ENCODE measurements at regions not wholly inside any gene's neighbourhood (a gene's known extent, or its start where the extent isn't known, plus 50 kb on each side); places are given as distances from the start of the nearest gene placed in this dataset.
"Not testable (repeated sequence)": the region's sequence is repeated elsewhere in the genome, so short reads cannot be mapped to it uniquely, and the experiment has no call there.

GRCh38 chr18:29383311-29384273 lies 1206.7 kb upstream of the CDH2 start:
- no peak for DNase-seq (ENCODE audit: low spot score)

GRCh38 chr18:29378651-29379136 lies 1201.8 kb upstream of the CDH2 start:
- no peak for DNase-seq (ENCODE audit: low spot score)

GRCh38 chr18:29377346-29377745 lies 1200.4 kb upstream of the CDH2 start:
- DNase-seq (ENCODE audit: low spot score), result no peak

- DNase-seq (ENCODE audit: low spot score), result no peak
Observed at GRCh38 chr18:29373000-29373399, 1196.1 kb upstream of the CDH2 start.

GRCh38 chr18:29361843-29362242 lies 1184.9 kb upstream of the CDH2 start:
- no peak for DNase-seq (ENCODE audit: low spot score)

- not testable (repeated sequence) for DNase-seq (ENCODE audit: low spot score)
Observed at GRCh38 chr18:29360659-29361058, 1183.7 kb upstream of the CDH2 start.

GRCh38 chr18:29359222-29359621 lies 1182.3 kb upstream of the CDH2 start:
- DNase-seq (ENCODE audit: low spot score), result not testable (repeated sequence)

GRCh38 chr18:29351171-29351570 lies 1174.2 kb upstream of the CDH2 start:
- no peak for DNase-seq (ENCODE audit: low spot score)

GRCh38 chr18:29328932-29329331 lies 1152.0 kb upstream of the CDH2 start:
- DNase-seq (ENCODE audit: low spot score), result no peak

- no peak for DNase-seq (ENCODE audit: low spot score)
Observed at GRCh38 chr18:29326214-29326613, 1149.3 kb upstream of the CDH2 start.

GRCh38 chr18:29321561-29321960 lies 1144.6 kb upstream of the CDH2 start:
- DNase-seq (ENCODE audit: low spot score), result no peak

GRCh38 chr18:29313312-29313711 lies 1136.4 kb upstream of the CDH2 start:
- DNase-seq (ENCODE audit: low spot score), result no peak

GRCh38 chr18:29311580-29311979 lies 1134.7 kb upstream of the CDH2 start:
- no peak for DNase-seq (ENCODE audit: low spot score)

- no peak for DNase-seq (ENCODE audit: low spot score)
Observed at GRCh38 chr18:29309366-29309765, 1132.4 kb upstream of the CDH2 start.

- no peak for DNase-seq (ENCODE audit: low spot score)
Observed at GRCh38 chr18:29307982-29308381, 1131.1 kb upstream of the CDH2 start.

- no peak for DNase-seq (ENCODE audit: low spot score)
Observed at GRCh38 chr18:29307231-29307630, 1130.3 kb upstream of the CDH2 start.

- no peak for DNase-seq (ENCODE audit: low spot score)
Observed at GRCh38 chr18:29305516-29305915, 1128.6 kb upstream of the CDH2 start.

GRCh38 chr18:29301048-29301447 lies 1124.1 kb upstream of the CDH2 start:
- no peak for DNase-seq (ENCODE audit: low spot score)

- DNase-seq (ENCODE audit: low spot score), result no peak
Observed at GRCh38 chr18:29285471-29285870, 1108.5 kb upstream of the CDH2 start.

GRCh38 chr18:29271501-29271900 lies 1094.6 kb upstream of the CDH2 start:
- no peak for DNase-seq (ENCODE audit: low spot score)

GRCh38 chr18:29259838-29260237 lies 1082.9 kb upstream of the CDH2 start:
- DNase-seq (ENCODE audit: low spot score), result no peak

- no peak for DNase-seq (ENCODE audit: low spot score)
Observed at GRCh38 chr18:29254123-29254522, 1077.2 kb upstream of the CDH2 start.

GRCh38 chr18:29251681-29252080 lies 1074.8 kb upstream of the CDH2 start:
- no peak for DNase-seq (ENCODE audit: low spot score)
